Muscle of arm (tissue), 1 donor: ENCODE measurements at regions not wholly inside any gene's neighbourhood (a gene's known extent, or its start where the extent isn't known, plus 50 kb on each side); places are given as distances from the start of the nearest gene placed in this dataset.

ENCODE experiments used
- DNase-seq: peaks from one replicate; pipeline ENCODE4 v3.0.0-alpha.2; 2013

GRCh38 chr12:115215544-115215943 lies 531.6 kb upstream of the TBX3 start:
- no peak for DNase-seq

GRCh38 chr12:115213538-115214016 lies 529.6 kb upstream of the TBX3 start:
- peak; percentile 74 for DNase-seq

- DNase-seq = no peak
Measured at GRCh38 chr12:115213118-115213517, 529.1 kb upstream of the TBX3 start.

- no peak for DNase-seq
Measured at GRCh38 chr12:115212356-115212755, 528.4 kb upstream of the TBX3 start.

- no peak for DNase-seq
Measured at GRCh38 chr12:115210533-115211252, 526.7 kb upstream of the TBX3 start.

GRCh38 chr12:115209230-115209629 lies 525.3 kb upstream of the TBX3 start:
- DNase-seq = no peak

- no peak for DNase-seq
Measured at GRCh38 chr12:115208098-115208497, 524.1 kb upstream of the TBX3 start.

- no peak for DNase-seq
Measured at GRCh38 chr12:115207216-115207915, 523.4 kb upstream of the TBX3 start.

GRCh38 chr12:115206801-115207200 lies 522.8 kb upstream of the TBX3 start:
- no peak for DNase-seq

- DNase-seq = no peak
Measured at GRCh38 chr12:115205755-115206308, 521.9 kb upstream of the TBX3 start.

GRCh38 chr12:115204957-115205754 lies 521.2 kb upstream of the TBX3 start:
- no peak for DNase-seq

GRCh38 chr12:115203701-115204100 lies 519.7 kb upstream of the TBX3 start:
- DNase-seq = peak; percentile 63

- DNase-seq = no peak
Measured at GRCh38 chr12:115201966-115202365, 518.0 kb upstream of the TBX3 start.

GRCh38 chr12:115199831-115200230 lies 515.9 kb upstream of the TBX3 start:
- peak; percentile 48 for DNase-seq

- no peak for DNase-seq
Measured at GRCh38 chr12:115194857-115195256, 510.9 kb upstream of the TBX3 start.

- no peak for DNase-seq
Measured at GRCh38 chr12:115194448-115194847, 510.5 kb upstream of the TBX3 start.

- no peak for DNase-seq
Measured at GRCh38 chr12:115191342-115191741, 507.4 kb upstream of the TBX3 start.

GRCh38 chr12:115190010-115190770 lies 506.2 kb upstream of the TBX3 start:
- DNase-seq = no peak

- DNase-seq = no peak
Measured at GRCh38 chr12:115185506-115185905, 501.5 kb upstream of the TBX3 start.

GRCh38 chr12:115183752-115184151 lies 499.8 kb upstream of the TBX3 start:
- no peak for DNase-seq

GRCh38 chr12:115177899-115178298 lies 493.9 kb upstream of the TBX3 start:
- DNase-seq = no peak
